ENCODE measurements at regions not wholly inside any gene's neighbourhood (a gene's known extent, or its start where the extent isn't known, plus 50 kb on each side); places are given as distances from the start of the nearest gene placed in this dataset.

DNA sequence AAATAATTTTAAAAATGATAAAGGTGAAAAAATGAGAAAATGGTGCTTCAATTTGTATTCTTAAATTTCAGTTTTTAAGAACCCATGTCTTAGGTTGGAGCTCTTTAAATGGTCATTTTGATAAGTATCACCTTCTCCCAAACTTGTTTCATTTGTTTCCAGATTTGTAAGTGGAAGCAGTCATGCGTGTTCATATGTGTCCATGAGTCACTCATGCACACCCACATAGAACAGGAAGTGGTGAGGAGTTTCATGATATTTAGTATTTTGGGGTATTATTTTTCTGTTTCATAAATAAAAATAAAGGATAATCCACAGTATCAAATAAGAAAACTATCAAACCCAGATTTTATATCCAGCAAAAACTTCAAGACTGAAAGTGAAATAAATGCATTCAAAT is 570.4 kb upstream of the ST8SIA4 start:
- intact Hi-C loops (cut with DNase I), result no loop called here
- no peak for DNase-seq
- Histone ChIP-seq H3K4me1 (replicated peaks in 1 of 2) (no peaks in the 10 kb centered on the region), H3K27ac (no peak overlapping the region), H3K36me3 (replicated peaks in 1 of 2) (no peaks in the 10 kb centered on the region), H3K4me3 (no peak overlapping the region), H3K27me3 (no peaks in the 10 kb centered on the region), H3K9me3 (replicated peaks in 1 of 3) (no peaks in the 10 kb centered on the region)
- no peak for TF ChIP-seq POLR2A (IDR thresholded peaks at IDR 0.05)
- TF ChIP-seq, protein P1, sequence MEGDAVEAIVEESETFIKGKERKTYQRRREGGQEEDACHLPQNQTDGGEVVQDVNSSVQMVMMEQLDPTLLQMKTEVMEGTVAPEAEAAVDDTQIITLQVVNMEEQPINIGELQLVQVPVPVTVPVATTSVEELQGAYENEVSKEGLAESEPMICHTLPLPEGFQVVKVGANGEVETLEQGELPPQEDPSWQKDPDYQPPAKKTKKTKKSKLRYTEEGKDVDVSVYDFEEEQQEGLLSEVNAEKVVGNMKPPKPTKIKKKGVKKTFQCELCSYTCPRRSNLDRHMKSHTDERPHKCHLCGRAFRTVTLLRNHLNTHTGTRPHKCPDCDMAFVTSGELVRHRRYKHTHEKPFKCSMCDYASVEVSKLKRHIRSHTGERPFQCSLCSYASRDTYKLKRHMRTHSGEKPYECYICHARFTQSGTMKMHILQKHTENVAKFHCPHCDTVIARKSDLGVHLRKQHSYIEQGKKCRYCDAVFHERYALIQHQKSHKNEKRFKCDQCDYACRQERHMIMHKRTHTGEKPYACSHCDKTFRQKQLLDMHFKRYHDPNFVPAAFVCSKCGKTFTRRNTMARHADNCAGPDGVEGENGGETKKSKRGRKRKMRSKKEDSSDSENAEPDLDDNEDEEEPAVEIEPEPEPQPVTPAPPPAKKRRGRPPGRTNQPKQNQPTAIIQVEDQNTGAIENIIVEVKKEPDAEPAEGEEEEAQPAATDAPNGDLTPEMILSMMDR (IDR thresholded peaks at IDR 0.05), result no peak
- WGBS, 4 donors, result 73 to 82% (median 77%) methylated on average over 1 of the region's 1 CpG

DNA sequence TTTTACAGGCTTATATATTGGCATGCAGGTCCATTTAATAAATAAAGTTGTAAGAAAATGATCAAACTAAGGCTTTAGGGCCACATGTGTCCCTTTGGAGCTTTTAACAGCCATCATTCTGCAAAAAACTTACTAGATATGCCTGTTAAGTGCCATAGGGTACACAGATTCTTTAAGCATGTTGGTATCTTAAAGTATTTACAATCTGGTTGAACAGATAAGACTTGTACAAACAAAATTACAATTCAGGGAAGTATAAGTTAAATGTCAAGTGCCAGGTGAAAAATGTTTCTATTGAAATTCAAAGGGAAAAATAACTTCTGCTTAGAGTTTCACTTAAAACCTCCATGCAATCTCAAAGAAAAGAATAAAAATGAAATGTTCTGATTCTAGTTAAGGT is 558.4 kb upstream of the ST8SIA4 start:
- intact Hi-C loops (cut with DNase I), result no loop called here
- no peaks in the 10 kb centered on the region for H3K4me1 ChIP-seq (replicated peaks in 1 of 2)
- TF ChIP-seq, protein P1 (IDR thresholded peaks at IDR 0.05), result no peak
- TF ChIP-seq POLR2A (IDR thresholded peaks at IDR 0.05), result no peak
- H3K27me3 ChIP-seq, result no peaks in the 10 kb centered on the region
- no peak for DNase-seq
- H3K9me3 ChIP-seq (replicated peaks in 1 of 3), result no peaks in the 10 kb centered on the region
- no peak overlapping the region for H3K4me3 ChIP-seq
- no peaks in the 10 kb centered on the region for H3K36me3 ChIP-seq (replicated peaks in 1 of 2)
- no peak overlapping the region for H3K27ac ChIP-seq

DNA sequence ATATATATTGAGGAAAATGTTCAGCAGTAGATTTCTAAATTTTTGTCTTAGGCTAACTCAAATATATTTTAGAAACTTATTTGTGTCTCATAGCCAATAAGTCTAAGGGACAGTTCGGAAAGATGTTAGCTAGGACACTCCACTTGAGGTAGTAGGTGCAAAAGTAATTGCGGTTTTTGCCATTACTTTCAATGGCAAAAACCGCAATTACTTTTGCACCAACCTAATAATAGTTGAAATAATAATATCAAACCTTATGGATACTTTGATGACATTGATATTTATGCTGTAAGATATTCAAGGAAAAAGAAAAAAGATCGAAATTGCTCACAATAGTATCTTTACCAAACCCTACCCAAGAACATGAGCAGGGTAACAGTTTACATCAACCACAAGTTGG is 555.5 kb upstream of the ST8SIA4 start:
- WGBS, 4 donors, result 59 to 72% (median 69%) methylated on average over 4 of the region's 4 CpGs
- no peaks in the 10 kb centered on the region for H3K36me3 ChIP-seq (replicated peaks in 1 of 2)
- no peak for TF ChIP-seq POLR2A (IDR thresholded peaks at IDR 0.05)
- TF ChIP-seq, protein P1 (IDR thresholded peaks at IDR 0.05), result no peak
- H3K27ac ChIP-seq, result no peak overlapping the region
- no peaks in the 10 kb centered on the region for H3K9me3 ChIP-seq (replicated peaks in 1 of 3)
- no peak overlapping the region for H3K4me3 ChIP-seq
- no peak for DNase-seq
- H3K4me1 ChIP-seq (replicated peaks in 1 of 2), result no peaks in the 10 kb centered on the region
- intact Hi-C loops (cut with DNase I), result no loop called here
- H3K27me3 ChIP-seq, result no peaks in the 10 kb centered on the region

- DNase-seq, result no peak
- H3K4me1 ChIP-seq (replicated peaks in 1 of 2), result no peaks in the 10 kb centered on the region
- H3K9me3 ChIP-seq (replicated peaks in 1 of 3), result no peaks in the 10 kb centered on the region
- WGBS, 4 donors, result 56 to 72% (median 63%) methylated on average over 2 of the region's 2 CpGs
- no peaks in the 10 kb centered on the region for H3K27me3 ChIP-seq
- intact Hi-C loops (cut with DNase I), result no loop called here
- TF ChIP-seq POLR2A (IDR thresholded peaks at IDR 0.05), result no peak
- TF ChIP-seq, protein P1 (IDR thresholded peaks at IDR 0.05), result no peak
- H3K4me3 ChIP-seq, result no peak overlapping the region
- H3K36me3 ChIP-seq (replicated peaks in 1 of 2), result no peaks in the 10 kb centered on the region
- no peak overlapping the region for H3K27ac ChIP-seq
Observed at GRCh38 chr5:101455851-101456250, 552.8 kb upstream of the ST8SIA4 start.

Measured in adrenal gland (tissue), 9 donors.